ENCODE measurements at regions not wholly inside any gene's neighbourhood (a gene's known extent, or its start where the extent isn't known, plus 50 kb on each side); places are given as distances from the start of the nearest gene placed in this dataset.

DNA sequence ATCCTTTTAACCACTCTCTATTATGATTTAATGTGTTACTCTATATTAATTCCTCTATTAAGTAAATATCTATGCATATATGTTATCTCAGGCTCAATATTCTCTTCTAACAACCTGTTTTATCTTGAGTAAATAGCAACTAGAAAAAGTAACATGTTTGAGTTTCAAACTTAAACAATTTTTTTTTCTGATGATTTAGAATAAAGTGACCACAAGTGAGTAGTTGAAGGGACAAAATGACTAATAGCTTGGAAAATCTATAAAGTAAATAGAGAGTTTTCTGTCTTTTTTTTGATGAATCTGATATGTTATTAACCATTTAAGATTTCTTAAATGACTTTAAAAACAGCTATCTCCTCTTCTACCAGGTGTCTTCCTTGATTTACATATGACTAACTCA, 483.8 kb downstream of the TFEC start:
- ATAC-seq (no peak), DNase-seq (ENCODE audit: low spot score) (no peak)
- H3K4me1 Mint-ChIP-seq, result no peaks in the 10 kb centered on the region
- H3K27me3 Mint-ChIP-seq (ENCODE audit: insufficient read depth, low read depth, poor library complexity), result no peaks in the 10 kb centered on the region
- Histone ChIP-seq H3K4me1 (ENCODE audit: insufficient read depth) (no peaks in the 10 kb centered on the region), H3K9me2 (ENCODE audit: insufficient read depth) (no peaks in the 10 kb centered on the region), H3K4me2 (no peak overlapping the region), H3K36me3 (ENCODE audit: insufficient read depth) (no peaks in the 10 kb centered on the region), H3K79me2 (replicated peaks; ENCODE audit: insufficient read depth) (no peaks in the 10 kb centered on the region), H3K4me3 (no peak overlapping the region), H4K20me1 (replicated peaks; ENCODE audit: insufficient read depth) (no peaks in the 10 kb centered on the region), H2AFZ (no peak overlapping the region), H3F3A (replicated peaks; ENCODE audit: low read depth) (no peaks in the 10 kb centered on the region), H3K27ac (ENCODE audit: low read depth) (no peak overlapping the region), H3K27me3 (ENCODE audit: insufficient read depth) (no peaks in the 10 kb centered on the region)
- no peak overlapping the region for H3K27ac Mint-ChIP-seq
- H3K4me3 Mint-ChIP-seq, result no peak overlapping the region
- TF ChIP-seq, protein P1, sequence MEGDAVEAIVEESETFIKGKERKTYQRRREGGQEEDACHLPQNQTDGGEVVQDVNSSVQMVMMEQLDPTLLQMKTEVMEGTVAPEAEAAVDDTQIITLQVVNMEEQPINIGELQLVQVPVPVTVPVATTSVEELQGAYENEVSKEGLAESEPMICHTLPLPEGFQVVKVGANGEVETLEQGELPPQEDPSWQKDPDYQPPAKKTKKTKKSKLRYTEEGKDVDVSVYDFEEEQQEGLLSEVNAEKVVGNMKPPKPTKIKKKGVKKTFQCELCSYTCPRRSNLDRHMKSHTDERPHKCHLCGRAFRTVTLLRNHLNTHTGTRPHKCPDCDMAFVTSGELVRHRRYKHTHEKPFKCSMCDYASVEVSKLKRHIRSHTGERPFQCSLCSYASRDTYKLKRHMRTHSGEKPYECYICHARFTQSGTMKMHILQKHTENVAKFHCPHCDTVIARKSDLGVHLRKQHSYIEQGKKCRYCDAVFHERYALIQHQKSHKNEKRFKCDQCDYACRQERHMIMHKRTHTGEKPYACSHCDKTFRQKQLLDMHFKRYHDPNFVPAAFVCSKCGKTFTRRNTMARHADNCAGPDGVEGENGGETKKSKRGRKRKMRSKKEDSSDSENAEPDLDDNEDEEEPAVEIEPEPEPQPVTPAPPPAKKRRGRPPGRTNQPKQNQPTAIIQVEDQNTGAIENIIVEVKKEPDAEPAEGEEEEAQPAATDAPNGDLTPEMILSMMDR (conservative IDR thresholded peaks at IDR 0.05; ENCODE audit: low read depth in 2 of 2), result no peak
- TF ChIP-seq EZH2phosphoT487 (IDR thresholded peaks at IDR 0.05; ENCODE audit: unreplicated experiment), result no peak
- no peak for TF ChIP-seq JUNB (IDR thresholded peaks at IDR 0.05; ENCODE audit: unreplicated experiment)
- no peak for TF ChIP-seq ZNF114 (CRISPR knock-in tag; IDR thresholded peaks at IDR 0.05)
- TF ChIP-seq, protein P2, sequence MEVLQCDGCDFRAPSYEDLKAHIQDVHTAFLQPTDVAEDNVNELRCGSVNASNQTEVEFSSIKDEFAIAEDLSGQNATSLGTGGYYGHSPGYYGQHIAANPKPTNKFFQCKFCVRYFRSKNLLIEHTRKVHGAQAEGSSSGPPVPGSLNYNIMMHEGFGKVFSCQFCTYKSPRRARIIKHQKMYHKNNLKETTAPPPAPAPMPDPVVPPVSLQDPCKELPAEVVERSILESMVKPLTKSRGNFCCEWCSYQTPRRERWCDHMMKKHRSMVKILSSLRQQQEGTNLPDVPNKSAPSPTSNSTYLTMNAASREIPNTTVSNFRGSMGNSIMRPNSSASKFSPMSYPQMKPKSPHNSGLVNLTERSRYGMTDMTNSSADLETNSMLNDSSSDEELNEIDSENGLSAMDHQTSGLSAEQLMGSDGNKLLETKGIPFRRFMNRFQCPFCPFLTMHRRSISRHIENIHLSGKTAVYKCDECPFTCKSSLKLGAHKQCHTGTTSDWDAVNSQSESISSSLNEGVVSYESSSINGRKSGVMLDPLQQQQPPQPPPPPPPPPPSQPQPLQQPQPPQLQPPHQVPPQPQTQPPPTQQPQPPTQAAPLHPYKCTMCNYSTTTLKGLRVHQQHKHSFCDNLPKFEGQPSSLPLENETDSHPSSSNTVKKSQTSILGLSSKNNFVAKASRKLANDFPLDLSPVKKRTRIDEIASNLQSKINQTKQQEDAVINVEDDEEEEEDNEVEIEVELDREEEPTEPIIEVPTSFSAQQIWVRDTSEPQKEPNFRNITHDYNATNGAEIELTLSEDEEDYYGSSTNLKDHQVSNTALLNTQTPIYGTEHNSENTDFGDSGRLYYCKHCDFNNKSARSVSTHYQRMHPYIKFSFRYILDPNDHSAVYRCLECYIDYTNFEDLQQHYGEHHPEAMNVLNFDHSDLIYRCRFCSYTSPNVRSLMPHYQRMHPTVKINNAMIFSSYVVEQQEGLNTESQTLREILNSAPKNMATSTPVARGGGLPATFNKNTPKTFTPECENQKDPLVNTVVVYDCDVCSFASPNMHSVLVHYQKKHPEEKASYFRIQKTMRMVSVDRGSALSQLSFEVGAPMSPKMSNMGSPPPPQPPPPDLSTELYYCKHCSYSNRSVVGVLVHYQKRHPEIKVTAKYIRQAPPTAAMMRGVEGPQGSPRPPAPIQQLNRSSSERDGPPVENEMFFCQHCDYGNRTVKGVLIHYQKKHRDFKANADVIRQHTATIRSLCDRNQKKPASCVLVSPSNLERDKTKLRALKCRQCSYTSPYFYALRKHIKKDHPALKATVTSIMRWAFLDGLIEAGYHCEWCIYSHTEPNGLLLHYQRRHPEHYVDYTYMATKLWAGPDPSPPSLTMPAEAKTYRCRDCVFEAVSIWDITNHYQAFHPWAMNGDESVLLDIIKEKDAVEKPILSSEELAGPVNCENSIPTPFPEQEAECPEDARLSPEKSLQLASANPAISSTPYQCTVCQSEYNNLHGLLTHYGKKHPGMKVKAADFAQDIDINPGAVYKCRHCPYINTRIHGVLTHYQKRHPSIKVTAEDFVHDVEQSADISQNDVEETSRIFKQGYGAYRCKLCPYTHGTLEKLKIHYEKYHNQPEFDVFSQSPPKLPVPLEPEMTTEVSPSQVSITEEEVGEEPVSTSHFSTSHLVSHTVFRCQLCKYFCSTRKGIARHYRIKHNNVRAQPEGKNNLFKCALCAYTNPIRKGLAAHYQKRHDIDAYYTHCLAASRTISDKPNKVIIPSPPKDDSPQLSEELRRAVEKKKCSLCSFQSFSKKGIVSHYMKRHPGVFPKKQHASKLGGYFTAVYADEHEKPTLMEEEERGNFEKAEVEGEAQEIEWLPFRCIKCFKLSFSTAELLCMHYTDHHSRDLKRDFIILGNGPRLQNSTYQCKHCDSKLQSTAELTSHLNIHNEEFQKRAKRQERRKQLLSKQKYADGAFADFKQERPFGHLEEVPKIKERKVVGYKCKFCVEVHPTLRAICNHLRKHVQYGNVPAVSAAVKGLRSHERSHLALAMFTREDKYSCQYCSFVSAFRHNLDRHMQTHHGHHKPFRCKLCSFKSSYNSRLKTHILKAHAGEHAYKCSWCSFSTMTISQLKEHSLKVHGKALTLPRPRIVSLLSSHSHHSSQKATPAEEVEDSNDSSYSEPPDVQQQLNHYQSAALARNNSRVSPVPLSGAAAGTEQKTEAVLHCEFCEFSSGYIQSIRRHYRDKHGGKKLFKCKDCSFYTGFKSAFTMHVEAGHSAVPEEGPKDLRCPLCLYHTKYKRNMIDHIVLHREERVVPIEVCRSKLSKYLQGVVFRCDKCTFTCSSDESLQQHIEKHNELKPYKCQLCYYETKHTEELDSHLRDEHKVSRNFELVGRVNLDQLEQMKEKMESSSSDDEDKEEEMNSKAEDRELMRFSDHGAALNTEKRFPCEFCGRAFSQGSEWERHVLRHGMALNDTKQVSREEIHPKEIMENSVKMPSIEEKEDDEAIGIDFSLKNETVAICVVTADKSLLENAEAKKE (CRISPR knock-in tag; IDR thresholded peaks at IDR 0.05), result no peak
- TF ChIP-seq, protein P3, sequence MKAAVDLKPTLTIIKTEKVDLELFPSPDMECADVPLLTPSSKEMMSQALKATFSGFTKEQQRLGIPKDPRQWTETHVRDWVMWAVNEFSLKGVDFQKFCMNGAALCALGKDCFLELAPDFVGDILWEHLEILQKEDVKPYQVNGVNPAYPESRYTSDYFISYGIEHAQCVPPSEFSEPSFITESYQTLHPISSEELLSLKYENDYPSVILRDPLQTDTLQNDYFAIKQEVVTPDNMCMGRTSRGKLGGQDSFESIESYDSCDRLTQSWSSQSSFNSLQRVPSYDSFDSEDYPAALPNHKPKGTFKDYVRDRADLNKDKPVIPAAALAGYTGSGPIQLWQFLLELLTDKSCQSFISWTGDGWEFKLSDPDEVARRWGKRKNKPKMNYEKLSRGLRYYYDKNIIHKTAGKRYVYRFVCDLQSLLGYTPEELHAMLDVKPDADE (IDR thresholded peaks at IDR 0.05), result no peak
- TF ChIP-seq CREB1 (CRISPR knock-in tag; IDR thresholded peaks at IDR 0.05; ENCODE audit: low read depth), result no peak
- no peaks in the 10 kb centered on the region for H3K9me3 Mint-ChIP-seq
- no peaks in the 10 kb centered on the region for H3K36me3 Mint-ChIP-seq (ENCODE audit: low read depth)
